ENCODE measurements at regions not wholly inside any gene's neighbourhood (a gene's known extent, or its start where the extent isn't known, plus 50 kb on each side); places are given as distances from the start of the nearest gene placed in this dataset.
"Not testable (repeated sequence)": the region's sequence is repeated elsewhere in the genome, so short reads cannot be mapped to it uniquely, and the experiment has no call there.

- no peak for DNase-seq (ENCODE audit: extremely low spot score)
- POLR2A ChIA-PET = no interaction called here
- TF ChIP-seq, protein P1, sequence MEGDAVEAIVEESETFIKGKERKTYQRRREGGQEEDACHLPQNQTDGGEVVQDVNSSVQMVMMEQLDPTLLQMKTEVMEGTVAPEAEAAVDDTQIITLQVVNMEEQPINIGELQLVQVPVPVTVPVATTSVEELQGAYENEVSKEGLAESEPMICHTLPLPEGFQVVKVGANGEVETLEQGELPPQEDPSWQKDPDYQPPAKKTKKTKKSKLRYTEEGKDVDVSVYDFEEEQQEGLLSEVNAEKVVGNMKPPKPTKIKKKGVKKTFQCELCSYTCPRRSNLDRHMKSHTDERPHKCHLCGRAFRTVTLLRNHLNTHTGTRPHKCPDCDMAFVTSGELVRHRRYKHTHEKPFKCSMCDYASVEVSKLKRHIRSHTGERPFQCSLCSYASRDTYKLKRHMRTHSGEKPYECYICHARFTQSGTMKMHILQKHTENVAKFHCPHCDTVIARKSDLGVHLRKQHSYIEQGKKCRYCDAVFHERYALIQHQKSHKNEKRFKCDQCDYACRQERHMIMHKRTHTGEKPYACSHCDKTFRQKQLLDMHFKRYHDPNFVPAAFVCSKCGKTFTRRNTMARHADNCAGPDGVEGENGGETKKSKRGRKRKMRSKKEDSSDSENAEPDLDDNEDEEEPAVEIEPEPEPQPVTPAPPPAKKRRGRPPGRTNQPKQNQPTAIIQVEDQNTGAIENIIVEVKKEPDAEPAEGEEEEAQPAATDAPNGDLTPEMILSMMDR (IDR thresholded peaks at IDR 0.05; ENCODE audit: control extremely low read depth, extremely low read depth, low read depth, missing control alignments) = no peak
- CTCF ChIA-PET = interaction anchor here (1.0 to 2.6 kb wide), 3 partner anchors 8 to 27 kb away, joined by 3 to 9 read pairs (median 5); no protein-coding TSS in a partner anchor
Measured at GRCh38 chr6:156590482-156590881, 186.7 kb upstream of the ARID1B start.

DNA sequence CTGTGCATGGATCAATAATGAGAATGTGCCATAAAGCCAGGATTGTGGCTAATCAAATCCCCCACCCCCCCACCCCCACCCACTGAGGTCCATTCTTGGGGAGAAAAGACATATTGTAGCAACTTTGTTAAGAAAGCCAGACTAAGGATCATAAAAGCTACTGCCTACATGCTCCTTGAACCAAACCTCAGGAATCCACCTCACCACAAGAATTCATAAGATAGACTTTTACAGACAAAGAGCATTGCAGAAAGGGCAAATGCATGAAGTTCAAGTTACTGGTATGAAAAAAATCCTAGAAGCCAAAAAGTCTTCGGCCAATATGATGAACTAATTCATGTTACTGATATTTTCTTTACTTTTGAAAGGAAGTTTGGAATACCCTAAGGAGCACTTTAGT, 187.9 kb upstream of the ARID1B start:
- TF ChIP-seq, protein P1 (IDR thresholded peaks at IDR 0.05; ENCODE audit: control extremely low read depth, extremely low read depth, low read depth, missing control alignments) = no peak
- POLR2A ChIA-PET = no interaction called here
- CTCF ChIA-PET = interaction anchor here (1.7 to 2.6 kb wide), 2 partner anchors 9 to 24 kb away, joined by 5 to 9 read pairs; no protein-coding TSS in a partner anchor
- DNase-seq (ENCODE audit: extremely low spot score) = no peak

- ChIA-PET POLR2A (no interaction called here), CTCF (interaction anchor here (1.0 to 2.6 kb wide), 2 partner anchors 11 to 296 kb away, joined by 3 to 9 read pairs; no protein-coding TSS in a partner anchor)
- TF ChIP-seq, protein P1 (IDR thresholded peaks at IDR 0.05; ENCODE audit: control extremely low read depth, extremely low read depth, low read depth, missing control alignments) = no peak
- DNase-seq (ENCODE audit: extremely low spot score) = no peak
Measured at GRCh38 chr6:156587751-156588301, 189.4 kb upstream of the ARID1B start.

DNA sequence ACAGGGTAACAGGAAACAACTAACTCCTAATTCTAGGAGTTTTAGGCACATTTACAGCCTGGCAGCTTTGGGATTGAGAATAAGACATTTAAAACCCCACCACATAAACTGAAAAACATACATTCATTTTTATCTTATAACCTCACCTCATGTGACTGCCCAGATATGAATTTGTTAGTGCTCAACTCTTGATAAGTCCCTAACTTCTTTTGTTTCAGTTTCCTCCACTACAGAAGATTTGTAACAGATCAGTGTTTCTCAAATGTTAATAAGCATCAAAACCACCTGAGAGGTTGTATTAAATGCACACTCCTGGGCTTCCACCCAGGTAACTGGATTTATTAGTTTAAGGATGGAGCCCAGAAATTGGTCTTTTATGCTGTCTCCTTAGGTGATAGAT, 190.1 kb upstream of the ARID1B start:
- TF ChIP-seq, protein P1 (IDR thresholded peaks at IDR 0.05; ENCODE audit: control extremely low read depth, extremely low read depth, low read depth, missing control alignments) = no peak
- DNase-seq (ENCODE audit: extremely low spot score) = no peak
- POLR2A ChIA-PET = no interaction called here
- CTCF ChIA-PET = no interaction called here

- TF ChIP-seq, protein P1 (IDR thresholded peaks at IDR 0.05; ENCODE audit: control extremely low read depth, extremely low read depth, low read depth, missing control alignments) = no peak
- DNase-seq (ENCODE audit: extremely low spot score) = no peak
- ChIA-PET POLR2A (no interaction called here), CTCF (no interaction called here)
Measured at GRCh38 chr6:156585859-156586258, 191.3 kb upstream of the ARID1B start.

DNA sequence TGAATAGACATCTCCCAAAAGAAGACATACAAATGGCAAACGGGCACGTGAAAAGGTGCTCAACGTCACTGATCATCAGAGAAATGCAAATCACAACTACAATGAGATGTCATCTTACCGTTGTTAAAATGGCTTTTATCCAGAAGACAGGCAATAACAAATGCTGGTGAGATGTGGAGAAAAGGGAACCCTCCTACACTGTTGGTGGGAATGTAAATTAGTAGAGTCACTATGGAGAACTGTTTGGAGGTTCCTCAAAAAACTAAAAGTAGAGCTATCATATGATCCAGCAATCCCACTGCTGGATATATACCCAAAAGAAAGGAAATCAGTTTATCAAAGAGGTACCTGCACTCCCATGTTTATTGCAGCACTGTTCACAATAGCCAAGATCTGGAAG, 193.1 kb upstream of the ARID1B start:
- DNase-seq (ENCODE audit: extremely low spot score); CTCF ChIA-PET; POLR2A ChIA-PET: not testable (repeated sequence)

DNA sequence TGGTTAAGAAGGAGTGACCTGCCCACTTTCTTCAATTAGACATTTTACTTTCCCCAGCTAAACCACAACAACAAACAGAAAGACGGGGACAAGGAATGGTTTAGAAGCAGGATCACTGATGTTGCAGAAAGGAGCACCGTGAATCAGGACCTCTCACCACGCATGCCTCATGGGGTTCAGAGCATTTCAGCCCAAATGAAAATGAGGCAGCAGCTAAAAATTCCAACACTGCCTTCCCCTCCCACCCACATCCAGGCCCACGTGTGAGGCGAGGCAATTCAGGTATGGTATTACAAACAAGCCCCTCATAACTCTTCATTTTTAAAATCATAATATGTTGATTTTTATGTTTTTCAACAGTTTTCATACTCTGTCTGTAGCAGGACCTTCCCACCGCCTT, 194.1 kb upstream of the ARID1B start:
- ChIA-PET POLR2A (no interaction called here), CTCF (interaction anchor here (1.0 to 1.5 kb wide), 3 partner anchors 17 to 35 kb away, joined by 3 to 5 read pairs (median 4); no protein-coding TSS in a partner anchor)
- TF ChIP-seq, protein P1 (IDR thresholded peaks at IDR 0.05; ENCODE audit: control extremely low read depth, extremely low read depth, low read depth, missing control alignments) = no peak
- DNase-seq (ENCODE audit: extremely low spot score) = no peak

All from GM10248 (cell line).